ENCODE measurements at regions not wholly inside any gene's neighbourhood (a gene's known extent, or its start where the extent isn't known, plus 50 kb on each side); places are given as distances from the start of the nearest gene placed in this dataset.
A peak's percentile ranks its signal among the peaks of the same experiment; 100 is the strongest.
"Not testable (repeated sequence)": the region's sequence is repeated elsewhere in the genome, so short reads cannot be mapped to it uniquely, and the experiment has no call there.

GRCh38 chr1:47523835-47524215 is 86.0 kb downstream of the FOXD2 start:
- DNase-seq, result no peak

GRCh38 chr1:47524272-47524671 is 86.4 kb downstream of the FOXD2 start:
- no peak for DNase-seq

- no peak for DNase-seq
Observed at GRCh38 chr1:47527653-47528272, 89.9 kb downstream of the FOXD2 start.

- no peak for DNase-seq
Observed at GRCh38 chr1:47529520-47530098, 91.8 kb downstream of the FOXD2 start.

- no peak for DNase-seq
Observed at GRCh38 chr1:47532921-47533792, 95.3 kb downstream of the FOXD2 start.

GRCh38 chr1:47533793-47534328 is 96.0 kb downstream of the FOXD2 start:
- DNase-seq, result no peak

GRCh38 chr1:47534436-47534835 is 96.6 kb downstream of the FOXD2 start:
- no peak for DNase-seq

- DNase-seq, result no peak
Observed at GRCh38 chr1:47536646-47537118, 98.8 kb downstream of the FOXD2 start.

GRCh38 chr1:47537268-47537667 is 99.4 kb downstream of the FOXD2 start:
- DNase-seq, result no peak

- DNase-seq, result no peak
Observed at GRCh38 chr1:47537966-47538365, 100.1 kb downstream of the FOXD2 start.

- not testable (repeated sequence) for DNase-seq
Observed at GRCh38 chr1:47538530-47538929, 100.7 kb downstream of the FOXD2 start.

- not testable (repeated sequence) for DNase-seq
Observed at GRCh38 chr1:47541705-47542104, 103.9 kb downstream of the FOXD2 start.

- not testable (repeated sequence) for DNase-seq
Observed at GRCh38 chr1:47543089-47543488, 105.2 kb downstream of the FOXD2 start.

- DNase-seq, result no peak
Observed at GRCh38 chr1:47545912-47546483, 108.2 kb downstream of the FOXD2 start.

GRCh38 chr1:47547753-47548573 is 110.1 kb downstream of the FOXD2 start:
- DNase-seq, result no peak

- no peak for DNase-seq
Observed at GRCh38 chr1:47548637-47549036, 110.8 kb downstream of the FOXD2 start.

- peak; percentile 5 for DNase-seq
Observed at GRCh38 chr1:47549532-47549931, 111.7 kb downstream of the FOXD2 start.

GRCh38 chr1:47550929-47551328 is 113.1 kb downstream of the FOXD2 start:
- no peak for DNase-seq

GRCh38 chr1:47551971-47552528 is 114.2 kb downstream of the FOXD2 start:
- no peak for DNase-seq

GRCh38 chr1:47554082-47554481 is 116.2 kb downstream of the FOXD2 start:
- DNase-seq, result no peak

- no peak for DNase-seq
Observed at GRCh38 chr1:47554901-47555300, 117.1 kb downstream of the FOXD2 start.

- no peak for DNase-seq
Observed at GRCh38 chr1:47555306-47555705, 117.5 kb downstream of the FOXD2 start.
